BJ (cell line): ENCODE measurements at regions not wholly inside any gene's neighbourhood (a gene's known extent, or its start where the extent isn't known, plus 50 kb on each side); places are given as distances from the start of the nearest gene placed in this dataset.
"Not testable (repeated sequence)": the region's sequence is repeated elsewhere in the genome, so short reads cannot be mapped to it uniquely, and the experiment has no call there.

Experiments used
- CTCF ChIA-PET: fragments of 350-600 bp; formaldehyde crosslinking; extraction: SDS; loops from one replicate; lab custom pipeline; 2021; ENCODE audit warnings: antibody characterized with exemption, inconsistent platforms; lab: Yijun Ruan, JAX
- POLR2A ChIA-PET: fragments of 300-600 bp; sonication (Branson Sonifier 250); formaldehyde crosslinking; extraction: SDS; loops from one replicate; lab custom pipeline; 2021; ENCODE audit warnings: antibody characterized with exemption; lab: Charles Lee
- DNase-seq: peaks from one replicate; pipeline ENCODE4 v3.0.0-alpha.2; 2011; ENCODE audit warnings: low read depth
- H3K27me3 ChIP-seq: 2 replicates; pipeline ENCODE4 v1.6.0; 2011; ENCODE audit warnings: low read length; ENCODE audit not compliant: control insufficient read depth, insufficient read depth
- H3K36me3 ChIP-seq: 2 replicates; pipeline ENCODE4 v1.5.1; 2011; ENCODE audit warnings: low read length; ENCODE audit not compliant: control insufficient read depth, insufficient read depth
- H3K4me3 ChIP-seq: 2 replicates; pipeline ENCODE4 v1.5.1; 2011; ENCODE audit warnings: low read depth, mild to moderate bottlenecking, control low read depth, low read length
- TF ChIP-seq, protein P1 (sequence below): IDR thresholded peaks from 2 replicates; pipeline ENCODE4 v1.5.1; 2011; ENCODE audit warnings: low read depth, mild to moderate bottlenecking, control low read depth, inconsistent platforms, low read length, moderate library complexity; ENCODE audit not compliant: insufficient read depth

DNA sequence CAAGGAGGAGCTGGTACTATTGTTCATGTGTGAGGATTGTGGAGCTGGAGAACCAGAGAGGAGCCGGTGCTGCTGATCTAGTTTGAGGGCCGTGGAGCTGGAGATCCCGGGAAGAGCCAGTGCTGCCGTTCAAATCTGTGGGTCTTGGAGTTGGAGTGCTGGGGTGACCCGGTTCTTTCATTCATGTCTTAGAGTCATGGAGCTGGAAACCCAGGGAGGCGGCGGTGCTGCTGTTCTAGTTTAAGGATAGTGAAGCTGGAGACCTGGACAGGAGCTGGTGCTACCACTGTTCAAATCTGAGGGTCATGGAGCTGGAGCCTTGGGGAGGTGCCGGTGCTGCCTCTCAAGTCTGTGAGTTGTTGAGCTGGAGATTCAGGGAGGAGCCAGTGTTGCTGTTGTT lies 88.5 kb upstream of the ZNF479 start:
- no peak overlapping the region for H3K4me3 ChIP-seq
- no peak for DNase-seq
- no peaks in the 10 kb centered on the region for H3K36me3 ChIP-seq
- no peaks in the 10 kb centered on the region for H3K27me3 ChIP-seq
- ChIA-PET POLR2A (interaction anchor here (0.5 kb wide), 1 partner anchor 1339 kb away, joined by 3 read pairs; no protein-coding TSS in a partner anchor), CTCF (no interaction called here)
- TF ChIP-seq, protein P1, sequence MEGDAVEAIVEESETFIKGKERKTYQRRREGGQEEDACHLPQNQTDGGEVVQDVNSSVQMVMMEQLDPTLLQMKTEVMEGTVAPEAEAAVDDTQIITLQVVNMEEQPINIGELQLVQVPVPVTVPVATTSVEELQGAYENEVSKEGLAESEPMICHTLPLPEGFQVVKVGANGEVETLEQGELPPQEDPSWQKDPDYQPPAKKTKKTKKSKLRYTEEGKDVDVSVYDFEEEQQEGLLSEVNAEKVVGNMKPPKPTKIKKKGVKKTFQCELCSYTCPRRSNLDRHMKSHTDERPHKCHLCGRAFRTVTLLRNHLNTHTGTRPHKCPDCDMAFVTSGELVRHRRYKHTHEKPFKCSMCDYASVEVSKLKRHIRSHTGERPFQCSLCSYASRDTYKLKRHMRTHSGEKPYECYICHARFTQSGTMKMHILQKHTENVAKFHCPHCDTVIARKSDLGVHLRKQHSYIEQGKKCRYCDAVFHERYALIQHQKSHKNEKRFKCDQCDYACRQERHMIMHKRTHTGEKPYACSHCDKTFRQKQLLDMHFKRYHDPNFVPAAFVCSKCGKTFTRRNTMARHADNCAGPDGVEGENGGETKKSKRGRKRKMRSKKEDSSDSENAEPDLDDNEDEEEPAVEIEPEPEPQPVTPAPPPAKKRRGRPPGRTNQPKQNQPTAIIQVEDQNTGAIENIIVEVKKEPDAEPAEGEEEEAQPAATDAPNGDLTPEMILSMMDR = no peak

DNA sequence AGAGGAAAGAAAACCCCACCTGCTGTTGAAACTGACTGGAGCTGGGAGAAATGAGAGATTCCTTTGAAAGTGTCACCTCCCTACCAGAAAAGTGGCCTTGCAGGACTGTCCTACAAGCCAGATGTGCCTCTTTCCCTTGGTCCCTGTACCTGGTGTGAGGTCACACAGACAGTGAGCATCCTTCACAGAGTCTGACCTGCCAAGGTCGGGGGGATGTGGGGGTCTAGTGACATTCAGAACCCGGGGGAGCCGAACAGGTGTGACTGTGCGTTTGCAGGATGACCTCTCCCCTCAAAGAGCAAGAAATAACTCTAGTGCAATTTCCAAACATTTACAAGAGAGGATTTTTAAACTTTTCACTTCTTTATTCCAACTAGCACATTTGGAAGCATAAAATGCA lies 93.4 kb upstream of the ZNF479 start:
- H3K36me3 ChIP-seq = no peaks in the 10 kb centered on the region
- no peak for DNase-seq
- TF ChIP-seq, protein P1 = no peak
- POLR2A ChIA-PET = no interaction called here
- no peaks in the 10 kb centered on the region for H3K27me3 ChIP-seq
- CTCF ChIA-PET = no interaction called here
- H3K4me3 ChIP-seq = no peak overlapping the region

DNA sequence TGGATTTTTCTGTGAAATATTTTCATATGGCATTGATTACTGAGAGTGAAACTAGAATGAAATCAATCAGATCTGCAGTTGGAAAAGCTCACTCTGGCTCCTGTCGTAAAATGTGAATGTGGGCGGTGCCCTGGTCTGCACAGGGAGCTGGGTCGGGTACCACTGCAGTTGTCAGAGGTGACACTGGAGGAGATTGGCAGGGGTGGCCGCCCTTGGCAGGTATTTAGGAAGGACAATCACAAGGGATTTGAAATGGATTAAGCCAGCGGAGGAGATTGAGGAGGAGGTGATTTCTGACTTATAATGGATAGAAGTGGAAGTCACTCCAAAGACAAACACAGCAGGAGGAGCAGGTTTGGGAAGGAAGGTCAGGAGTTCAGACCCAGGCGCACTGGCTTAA lies 109.0 kb upstream of the ZNF479 start:
- CTCF ChIA-PET, H3K4me3 ChIP-seq, H3K36me3 ChIP-seq, POLR2A ChIA-PET, H3K27me3 ChIP-seq, DNase-seq: not testable (repeated sequence)

DNA sequence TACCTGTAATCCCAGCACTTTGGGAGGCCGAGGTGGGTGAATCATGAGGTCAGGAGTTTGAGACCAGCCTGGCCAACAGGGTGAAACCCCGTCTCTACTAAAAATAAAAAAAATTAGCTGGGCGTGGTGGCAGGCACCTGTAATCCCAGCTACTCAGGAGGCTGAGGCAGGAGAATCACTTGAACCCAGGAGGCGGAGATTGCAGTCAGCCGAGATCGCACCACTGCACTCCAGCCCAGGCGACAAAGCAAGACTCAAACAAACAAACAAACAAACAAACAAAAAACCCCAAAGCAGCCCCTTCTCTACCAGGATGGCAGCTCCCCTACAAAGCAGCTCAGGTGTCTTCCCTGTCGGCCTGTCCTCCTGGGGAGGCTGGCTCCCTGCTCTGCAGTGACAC lies 111.3 kb upstream of the ZNF479 start:
- H3K4me3 ChIP-seq, H3K36me3 ChIP-seq, POLR2A ChIA-PET, H3K27me3 ChIP-seq, DNase-seq, CTCF ChIA-PET: not testable (repeated sequence)

DNA sequence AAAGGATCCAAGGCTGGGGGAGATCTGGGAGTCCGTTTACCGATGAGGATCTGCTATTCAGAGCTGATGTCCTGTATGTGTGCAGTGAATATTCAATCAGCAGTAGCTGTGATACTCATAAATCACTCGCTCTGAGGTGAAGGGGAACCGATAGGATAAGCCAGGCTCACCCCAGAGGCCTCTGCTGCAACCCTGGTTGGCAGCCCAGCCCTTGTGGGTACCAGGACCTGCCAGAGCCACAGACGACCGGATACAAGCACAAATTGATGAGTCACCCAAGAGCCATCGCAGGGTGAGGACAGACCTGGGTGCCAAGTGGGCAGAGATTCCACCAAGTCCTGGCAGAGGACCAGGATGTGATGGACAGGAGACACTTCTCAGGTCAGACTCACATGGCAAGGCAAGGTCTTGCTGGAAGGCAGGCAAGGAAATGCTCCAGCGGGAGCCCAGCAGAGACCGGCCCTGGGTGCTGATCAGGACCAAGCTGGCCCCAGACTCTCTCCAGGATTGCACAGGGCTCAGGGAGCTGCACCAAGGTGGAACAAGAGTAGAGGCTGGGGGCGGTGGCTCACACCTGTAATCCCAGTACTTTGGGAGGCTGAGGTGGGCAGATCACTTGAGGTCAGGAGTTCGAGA lies 112.2 kb upstream of the ZNF479 start:
- POLR2A ChIA-PET, H3K36me3 ChIP-seq, DNase-seq, H3K4me3 ChIP-seq, H3K27me3 ChIP-seq, CTCF ChIA-PET: not testable (repeated sequence)

DNA sequence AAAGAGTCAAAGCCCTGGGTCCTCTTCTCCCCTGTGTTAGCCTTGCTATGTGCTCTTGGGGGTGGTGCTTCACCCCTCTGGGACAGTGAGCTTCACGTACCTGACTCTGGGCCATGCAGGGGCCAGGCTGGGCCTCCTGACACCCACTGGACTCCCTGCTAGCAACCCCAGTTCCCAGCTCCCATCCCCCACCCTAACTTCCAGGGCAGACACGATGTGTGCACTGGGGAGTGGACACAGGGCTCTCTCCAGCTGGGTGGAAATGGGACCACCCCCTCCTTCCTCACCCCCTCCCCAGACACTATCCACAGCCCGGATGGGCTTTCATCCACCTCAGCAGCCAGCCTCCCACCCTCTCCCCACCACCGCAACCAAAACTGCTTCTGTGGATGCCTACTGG lies 113.0 kb upstream of the ZNF479 start:
- DNase-seq = no peak
- ChIA-PET POLR2A (no interaction called here), CTCF (no interaction called here)
- Histone ChIP-seq H3K36me3 (no peaks in the 10 kb centered on the region), H3K27me3 (no peaks in the 10 kb centered on the region), H3K4me3 (no peak overlapping the region)
- TF ChIP-seq, protein P1 = no peak

DNA sequence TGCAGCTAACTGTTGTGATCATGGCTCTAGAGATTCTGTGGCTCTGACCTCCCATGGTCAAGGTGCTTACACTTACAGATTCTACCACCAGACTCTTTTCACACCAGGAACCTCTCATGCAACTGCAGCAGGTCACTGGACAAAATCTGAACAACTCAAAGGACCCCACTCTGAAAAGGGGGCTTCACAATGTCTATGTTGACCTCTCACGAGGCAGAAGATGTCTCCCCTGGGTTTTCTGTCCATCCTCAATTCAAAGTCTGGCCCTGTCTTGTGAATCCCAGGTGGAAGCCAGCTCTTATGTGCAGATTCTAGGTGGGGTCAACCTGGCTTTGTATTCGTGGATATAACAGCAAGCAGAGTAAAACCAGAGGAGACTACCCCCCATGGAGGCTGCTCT lies 118.6 kb upstream of the ZNF479 start:
- H3K27me3 ChIP-seq = no peaks in the 10 kb centered on the region
- no peak overlapping the region for H3K4me3 ChIP-seq
- DNase-seq = no peak
- POLR2A ChIA-PET = no interaction called here
- H3K36me3 ChIP-seq = no peaks in the 10 kb centered on the region
- TF ChIP-seq, protein P1 = no peak
- CTCF ChIA-PET = no interaction called here
